Transverse colon (tissue), 4 donors: ENCODE measurements at regions not wholly inside any gene's neighbourhood (a gene's known extent, or its start where the extent isn't known, plus 50 kb on each side); places are given as distances from the start of the nearest gene placed in this dataset.

Experiments
- EP300 ChIP-seq: sonication (generic); formaldehyde crosslinking; IDR thresholded peaks from one replicate; pipeline ENCODE4 v1.6.1; 2017; ENCODE audit warnings: antibody characterized with exemption, low read depth
- POLR2AphosphoS5 ChIP-seq, 3 donors: sonication (generic); formaldehyde crosslinking; IDR thresholded peaks; one replicate each; pipeline ENCODE4 v1.6.1; 2016; ENCODE audit warnings: antibody characterized with exemption in 3 of 3
- TF ChIP-seq, protein P1 (sequence below), 5 experiments: fragments of 200-600 bp in 3 of 5; fragments of 450-650 bp in 2 of 5; sonication (generic) in 3 of 5; IDR thresholded peaks; 1 replicate in 2 of 5; 2 replicates in 3 of 5; pipeline ENCODE4 v1.5.1; 2016 to 2017; ENCODE audit warnings: antibody characterized with exemption in 5 of 5, inconsistent platforms in 3 of 5, mild to moderate bottlenecking in 2 of 5, moderate library complexity in 1 of 5

DNA sequence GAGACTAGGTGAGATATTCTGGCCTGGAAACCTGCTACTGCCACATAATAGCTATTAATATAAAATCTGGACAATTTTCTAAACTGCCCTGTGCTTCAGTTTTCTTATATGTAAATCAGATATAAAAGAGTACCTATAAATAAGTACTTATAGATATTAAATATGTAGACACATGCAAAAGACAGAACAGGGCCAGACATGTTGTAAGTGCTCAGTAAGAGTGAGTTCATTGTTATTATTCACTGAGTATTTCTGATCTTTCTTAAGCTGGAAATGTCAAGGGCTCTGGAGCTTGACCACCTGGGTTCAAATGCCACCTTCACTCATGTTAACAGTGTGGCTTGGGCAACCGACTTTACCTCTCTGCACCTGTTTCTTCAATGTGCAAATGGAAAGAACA, 179.8 kb downstream of the GALC start:
- no peak for TF ChIP-seq EP300
- no peak for TF ChIP-seq POLR2AphosphoS5 (IDR thresholded peaks at IDR 0.05)
- TF ChIP-seq, protein P1, sequence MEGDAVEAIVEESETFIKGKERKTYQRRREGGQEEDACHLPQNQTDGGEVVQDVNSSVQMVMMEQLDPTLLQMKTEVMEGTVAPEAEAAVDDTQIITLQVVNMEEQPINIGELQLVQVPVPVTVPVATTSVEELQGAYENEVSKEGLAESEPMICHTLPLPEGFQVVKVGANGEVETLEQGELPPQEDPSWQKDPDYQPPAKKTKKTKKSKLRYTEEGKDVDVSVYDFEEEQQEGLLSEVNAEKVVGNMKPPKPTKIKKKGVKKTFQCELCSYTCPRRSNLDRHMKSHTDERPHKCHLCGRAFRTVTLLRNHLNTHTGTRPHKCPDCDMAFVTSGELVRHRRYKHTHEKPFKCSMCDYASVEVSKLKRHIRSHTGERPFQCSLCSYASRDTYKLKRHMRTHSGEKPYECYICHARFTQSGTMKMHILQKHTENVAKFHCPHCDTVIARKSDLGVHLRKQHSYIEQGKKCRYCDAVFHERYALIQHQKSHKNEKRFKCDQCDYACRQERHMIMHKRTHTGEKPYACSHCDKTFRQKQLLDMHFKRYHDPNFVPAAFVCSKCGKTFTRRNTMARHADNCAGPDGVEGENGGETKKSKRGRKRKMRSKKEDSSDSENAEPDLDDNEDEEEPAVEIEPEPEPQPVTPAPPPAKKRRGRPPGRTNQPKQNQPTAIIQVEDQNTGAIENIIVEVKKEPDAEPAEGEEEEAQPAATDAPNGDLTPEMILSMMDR (IDR thresholded peaks at IDR 0.05) = no peak
